Neural progenitor cell (in vitro differentiated cells): ENCODE measurements at regions not wholly inside any gene's neighbourhood (a gene's known extent, or its start where the extent isn't known, plus 50 kb on each side); places are given as distances from the start of the nearest gene placed in this dataset.

Experiments used
- DNase-seq: peaks from one replicate; pipeline ENCODE4 v3.0.0-alpha.2; 2016; ENCODE audit warnings: low spot score
- H2AFZ ChIP-seq: fragments of 200-600 bp; sonication (generic); replicated peaks from 2 replicates; pipeline ENCODE4 v1.6.1; 2016; ENCODE audit warnings: antibody characterized with exemption
- H3F3A ChIP-seq: fragments of 200-600 bp; sonication (generic); 2 replicates; pipeline ENCODE4 v1.6.1; 2016; ENCODE audit warnings: antibody characterized with exemption, low read depth
- H3K27ac ChIP-seq: fragments of 200-600 bp; sonication (generic); 2 replicates; pipeline ENCODE4 v1.5.1; 2016; ENCODE audit warnings: mild to moderate bottlenecking
- H3K27me3 ChIP-seq: fragments of 200-600 bp; sonication (generic); 2 replicates; pipeline ENCODE4 v1.6.1; 2016; ENCODE audit warnings: mild to moderate bottlenecking, moderate library complexity
- H3K36me3 ChIP-seq: fragments of 200-600 bp; sonication (generic); 2 replicates; pipeline ENCODE4 v1.5.1; 2016
- H3K4me1 ChIP-seq: fragments of 200-600 bp; sonication (generic); 2 replicates; pipeline ENCODE4 v1.6.1; 2016; ENCODE audit warnings: mixed run types
- H3K4me2 ChIP-seq: fragments of 200-600 bp; sonication (generic); 2 replicates; pipeline ENCODE4 v1.6.1; 2016
- H3K4me3 ChIP-seq: fragments of 200-600 bp; sonication (generic); 2 replicates; pipeline ENCODE4 v1.5.1; 2016
- H3K79me2 ChIP-seq: fragments of 200-600 bp; sonication (generic); 2 replicates; pipeline ENCODE4 v1.6.1; 2016; ENCODE audit warnings: low read depth
- H3K9ac ChIP-seq: fragments of 200-600 bp; sonication (generic); 2 replicates; pipeline ENCODE4 v1.6.1; 2016
- H3K9me3 ChIP-seq: fragments of 200-600 bp; sonication (generic); 2 replicates; pipeline ENCODE4 v1.5.1; 2016; ENCODE audit warnings: low read depth
- H4K20me1 ChIP-seq: fragments of 200-600 bp; sonication (generic); 2 replicates; pipeline ENCODE4 v1.6.1; 2016; ENCODE audit warnings: low read depth
- H3K27ac Mint-ChIP-seq: 3 replicates; pipeline ENCODE4 v1.8.0; 2021; ENCODE audit warnings: mixed read lengths
- H3K27me3 Mint-ChIP-seq: 2 replicates; pipeline ENCODE4 v1.8.0; 2022; ENCODE audit warnings: low read depth, mild to moderate bottlenecking, inconsistent platforms, moderate library complexity, mixed read lengths; ENCODE audit not compliant: insufficient read depth
- H3K36me3 Mint-ChIP-seq: 3 replicates; pipeline ENCODE4 v1.8.0; 2021; ENCODE audit warnings: mixed read lengths
- H3K4me1 Mint-ChIP-seq: 3 replicates; pipeline ENCODE4 v1.8.0; 2021; ENCODE audit warnings: mixed read lengths
- H3K4me3 Mint-ChIP-seq: 3 replicates; pipeline ENCODE4 v1.8.0; 2021; ENCODE audit warnings: mild to moderate bottlenecking, moderate library complexity, mixed read lengths
- H3K9me3 Mint-ChIP-seq: 3 replicates; pipeline ENCODE4 v1.8.0; 2020; ENCODE audit warnings: mixed read lengths
- EZH2 ChIP-seq: fragments of 200-600 bp; sonication (generic); IDR thresholded peaks from 2 replicates; pipeline ENCODE4 v1.6.1; 2017; ENCODE audit warnings: antibody characterized with exemption, mild to moderate bottlenecking, moderate library complexity
- EZH2phosphoT487 ChIP-seq: fragments of 200-600 bp; sonication (generic); IDR thresholded peaks from 2 replicates; pipeline ENCODE4 v1.6.1; 2017; ENCODE audit warnings: antibody characterized with exemption
- TF ChIP-seq, protein P1 (sequence below): fragments of 200-600 bp; sonication (generic); IDR thresholded peaks from 2 replicates; pipeline ENCODE4 v1.5.1; 2017; ENCODE audit warnings: antibody characterized with exemption, mild to moderate bottlenecking

- H3K9ac ChIP-seq = no peak overlapping the region
- Mint-ChIP-seq H3K27ac (no peak overlapping the region), H3K4me3 (no peak overlapping the region), H3K27me3 (no peaks in the 10 kb centered on the region), H3K36me3 (no peaks in the 10 kb centered on the region), H3K9me3 (no peaks in the 10 kb centered on the region), H3K4me1 (no peaks in the 10 kb centered on the region)
- H3K79me2 ChIP-seq = no peaks in the 10 kb centered on the region
- no peak overlapping the region for H2AFZ ChIP-seq
- H3K27ac ChIP-seq = no peak overlapping the region
- H3K27me3 ChIP-seq = no peaks in the 10 kb centered on the region
- no peak for DNase-seq
- H3K4me2 ChIP-seq = no peak overlapping the region
- H3K4me1 ChIP-seq = no peaks in the 10 kb centered on the region
- H3K36me3 ChIP-seq = no peaks in the 10 kb centered on the region
- no peaks in the 10 kb centered on the region for H3K9me3 ChIP-seq
- no peak for TF ChIP-seq EZH2phosphoT487
- TF ChIP-seq, protein P1, sequence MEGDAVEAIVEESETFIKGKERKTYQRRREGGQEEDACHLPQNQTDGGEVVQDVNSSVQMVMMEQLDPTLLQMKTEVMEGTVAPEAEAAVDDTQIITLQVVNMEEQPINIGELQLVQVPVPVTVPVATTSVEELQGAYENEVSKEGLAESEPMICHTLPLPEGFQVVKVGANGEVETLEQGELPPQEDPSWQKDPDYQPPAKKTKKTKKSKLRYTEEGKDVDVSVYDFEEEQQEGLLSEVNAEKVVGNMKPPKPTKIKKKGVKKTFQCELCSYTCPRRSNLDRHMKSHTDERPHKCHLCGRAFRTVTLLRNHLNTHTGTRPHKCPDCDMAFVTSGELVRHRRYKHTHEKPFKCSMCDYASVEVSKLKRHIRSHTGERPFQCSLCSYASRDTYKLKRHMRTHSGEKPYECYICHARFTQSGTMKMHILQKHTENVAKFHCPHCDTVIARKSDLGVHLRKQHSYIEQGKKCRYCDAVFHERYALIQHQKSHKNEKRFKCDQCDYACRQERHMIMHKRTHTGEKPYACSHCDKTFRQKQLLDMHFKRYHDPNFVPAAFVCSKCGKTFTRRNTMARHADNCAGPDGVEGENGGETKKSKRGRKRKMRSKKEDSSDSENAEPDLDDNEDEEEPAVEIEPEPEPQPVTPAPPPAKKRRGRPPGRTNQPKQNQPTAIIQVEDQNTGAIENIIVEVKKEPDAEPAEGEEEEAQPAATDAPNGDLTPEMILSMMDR = no peak
- no peak for TF ChIP-seq EZH2
- H3K4me3 ChIP-seq = no peak overlapping the region
- no peaks in the 10 kb centered on the region for H4K20me1 ChIP-seq
- no peaks in the 10 kb centered on the region for H3F3A ChIP-seq
These were observed 477.7 kb downstream of the IGSF11 start for GRCh38 chr3:118556983-118557382.

DNA sequence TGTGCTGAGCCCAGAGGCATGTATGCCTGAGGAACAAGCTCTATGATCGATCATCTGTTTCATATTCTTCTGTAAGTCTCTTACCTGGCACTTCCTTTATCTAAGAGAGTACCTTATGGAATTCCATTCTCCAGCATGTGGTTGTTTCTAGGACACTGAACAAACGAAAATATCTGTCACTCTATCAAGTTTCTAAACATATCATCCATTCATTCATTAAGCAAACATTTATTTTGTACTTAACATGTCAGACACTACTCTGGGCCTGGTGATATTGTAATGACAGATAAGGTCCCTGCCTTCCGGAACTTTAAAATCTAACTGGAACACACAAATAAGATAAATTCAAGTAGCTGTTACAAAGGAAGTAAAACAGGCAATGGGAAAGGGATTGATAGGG lies 477.1 kb downstream of the IGSF11 start:
- Histone ChIP-seq H3K9me3 (no peaks in the 10 kb centered on the region), H3K27me3 (no peaks in the 10 kb centered on the region)
- H3K9me3 Mint-ChIP-seq = no peaks in the 10 kb centered on the region

DNA sequence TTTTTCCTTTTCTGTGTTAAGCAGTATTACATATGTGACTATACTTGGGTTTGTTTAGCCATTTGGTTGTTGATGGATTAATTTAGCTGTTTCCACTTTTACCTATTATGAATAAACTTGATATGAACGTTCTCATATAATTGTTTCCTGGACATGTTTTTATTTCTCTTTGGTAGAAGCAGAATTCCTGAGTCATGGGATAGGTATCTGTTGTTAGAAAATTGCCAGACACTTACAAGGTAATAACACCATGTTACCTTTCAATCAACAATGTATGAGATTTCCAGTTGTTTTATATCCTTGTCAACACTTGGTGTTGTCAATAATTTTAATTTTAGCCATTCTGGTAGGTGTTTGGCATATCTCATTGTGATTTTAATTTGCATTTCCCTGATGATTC lies 475.4 kb downstream of the IGSF11 start:
- Histone ChIP-seq H3K4me1 (no peaks in the 10 kb centered on the region), H3K9me3 (no peaks in the 10 kb centered on the region)

More for the DNA sequence above, 477.1 kb downstream of the IGSF11 start:
- Histone ChIP-seq H3K79me2 (no peaks in the 10 kb centered on the region), H3F3A (no peaks in the 10 kb centered on the region), H3K4me2 (no peak overlapping the region), H3K9ac (no peak overlapping the region), H2AFZ (no peak overlapping the region), H3K4me1 (no peaks in the 10 kb centered on the region), H4K20me1 (no peaks in the 10 kb centered on the region), H3K27ac (no peak overlapping the region), H3K36me3 (no peaks in the 10 kb centered on the region), H3K4me3 (no peak overlapping the region)
- Mint-ChIP-seq H3K4me1 (no peaks in the 10 kb centered on the region), H3K27me3 (no peaks in the 10 kb centered on the region), H3K36me3 (no peaks in the 10 kb centered on the region), H3K4me3 (no peak overlapping the region), H3K27ac (no peak overlapping the region)
- no peak for DNase-seq
- TF ChIP-seq, protein P1 = no peak
- TF ChIP-seq EZH2phosphoT487 (no peak), EZH2 (no peak)

More for the DNA sequence above, 475.4 kb downstream of the IGSF11 start:
- no peak overlapping the region for H3K9ac ChIP-seq
- no peaks in the 10 kb centered on the region for H3F3A ChIP-seq
- no peak overlapping the region for H3K4me3 ChIP-seq
- no peaks in the 10 kb centered on the region for H3K36me3 ChIP-seq
- no peak overlapping the region for H3K4me2 ChIP-seq
- H3K4me3 Mint-ChIP-seq = no peak overlapping the region
- TF ChIP-seq EZH2phosphoT487 = no peak
- no peak for TF ChIP-seq EZH2
- TF ChIP-seq, protein P1 = no peak
- H3K27ac ChIP-seq = no peak overlapping the region
- no peak for DNase-seq
- no peaks in the 10 kb centered on the region for H3K4me1 Mint-ChIP-seq
- H3K79me2 ChIP-seq = no peaks in the 10 kb centered on the region
- H2AFZ ChIP-seq = no peak overlapping the region
- H3K9me3 Mint-ChIP-seq = no peaks in the 10 kb centered on the region
- no peaks in the 10 kb centered on the region for H4K20me1 ChIP-seq
- H3K27me3 ChIP-seq = no peaks in the 10 kb centered on the region
- no peaks in the 10 kb centered on the region for H3K27me3 Mint-ChIP-seq
- H3K27ac Mint-ChIP-seq = no peak overlapping the region
- H3K36me3 Mint-ChIP-seq = no peaks in the 10 kb centered on the region
